Caco-2 (cell line): ENCODE measurements at regions not wholly inside any gene's neighbourhood (a gene's known extent, or its start where the extent isn't known, plus 50 kb on each side); places are given as distances from the start of the nearest gene placed in this dataset.

Source experiments
- BruUV-seq: library from RNA; stranded (reverse); fragments of 400-500 nt; replicated peaks from 2 replicates; lab custom pipeline; 2021; lab: Mats Ljungman, UMichigan
- CTCF ChIA-PET: fragments of 300-600 bp; sonication (Branson Sonifier 250); formaldehyde crosslinking; loops from one replicate; lab custom pipeline; 2022; ENCODE audit warnings: antibody characterized with exemption; lab: Charles Lee
- POLR2A ChIA-PET: fragments of 300-600 bp; sonication (Branson Sonifier 250); formaldehyde crosslinking; loops from one replicate; lab custom pipeline; 2022; ENCODE audit warnings: antibody characterized with exemption; lab: Charles Lee
- DNase-seq, 2 experiments: peaks; one replicate each; pipeline versions ENCODE4 v3.0.0 to v3.0.0-alpha.2; 2020 to 2022
- H3K27me3 ChIP-seq: replicated peaks from 2 replicates; pipeline ENCODE4 v1.6.0; 2011; ENCODE audit warnings: low read length; ENCODE audit not compliant: control insufficient read depth, insufficient read depth
- H3K36me3 ChIP-seq: 2 replicates; pipeline ENCODE4 v1.5.1; 2011; ENCODE audit warnings: low read length; ENCODE audit not compliant: control insufficient read depth, insufficient read depth
- H3K4me1 ChIP-seq: fragments of 250-450 bp; sonication (Bioruptor Pico); 2 replicates; pipeline ENCODE4 v1.5.1; 2020; ENCODE audit warnings: mild to moderate bottlenecking
- H3K4me3 ChIP-seq: 2 replicates; pipeline ENCODE4 v1.5.1; 2011; ENCODE audit warnings: low read depth, mild to moderate bottlenecking, control low read depth, low read length
- H3K9me3 ChIP-seq: fragments of 250-450 bp; sonication (Bioruptor Pico); 2 replicates; pipeline ENCODE4 v1.5.1; 2020; ENCODE audit warnings: mild to moderate bottlenecking, moderate library complexity
- H3K27ac Mint-ChIP-seq: one replicate; pipeline ENCODE4 v1.8.0; 2022; ENCODE audit warnings: mixed read lengths; ENCODE audit not compliant: unreplicated experiment
- H3K27me3 Mint-ChIP-seq: one replicate; pipeline ENCODE4 v1.8.0; 2022; ENCODE audit warnings: mixed read lengths; ENCODE audit not compliant: insufficient read depth, unreplicated experiment
- H3K36me3 Mint-ChIP-seq: one replicate; pipeline ENCODE4 v1.8.0; 2022; ENCODE audit warnings: mild to moderate bottlenecking, mixed read lengths; ENCODE audit not compliant: insufficient read depth, unreplicated experiment
- H3K4me1 Mint-ChIP-seq: one replicate; pipeline ENCODE4 v1.8.0; 2022; ENCODE audit warnings: low read depth, mixed read lengths; ENCODE audit not compliant: unreplicated experiment
- H3K4me3 Mint-ChIP-seq: one replicate; pipeline ENCODE4 v1.8.0; 2022; ENCODE audit warnings: mild to moderate bottlenecking, moderate library complexity, mixed read lengths; ENCODE audit not compliant: unreplicated experiment
- H3K9me3 Mint-ChIP-seq: one replicate; pipeline ENCODE4 v1.8.0; 2022; ENCODE audit warnings: mixed read lengths; ENCODE audit not compliant: unreplicated experiment
- intact Hi-C: fragments of 100-400 bp; cut with micrococcal nuclease; formaldehyde crosslinking; loops from one replicate; pipeline ENCODE4 v1.10.0; 2022; ENCODE audit not compliant: unreplicated experiment
- TF ChIP-seq, protein P1 (sequence below), 2 experiments: fragments of 200-600 bp in 1 of 2; IDR thresholded peaks; 1 replicate in 1 of 2; 2 replicates in 1 of 2; pipeline versions ENCODE4 v1.5.1 to v1.8.0; 2011 to 2022; ENCODE audit warnings: antibody characterized with exemption in 1 of 2, control low read depth in 1 of 2, inconsistent platforms in 1 of 2, low read depth in 1 of 2, low read length in 1 of 2, mild to moderate bottlenecking in 1 of 2, moderate library complexity in 1 of 2; ENCODE audit not compliant: insufficient read depth in 1 of 2, severe bottlenecking in 1 of 2, unreplicated experiment in 1 of 2

DNA sequence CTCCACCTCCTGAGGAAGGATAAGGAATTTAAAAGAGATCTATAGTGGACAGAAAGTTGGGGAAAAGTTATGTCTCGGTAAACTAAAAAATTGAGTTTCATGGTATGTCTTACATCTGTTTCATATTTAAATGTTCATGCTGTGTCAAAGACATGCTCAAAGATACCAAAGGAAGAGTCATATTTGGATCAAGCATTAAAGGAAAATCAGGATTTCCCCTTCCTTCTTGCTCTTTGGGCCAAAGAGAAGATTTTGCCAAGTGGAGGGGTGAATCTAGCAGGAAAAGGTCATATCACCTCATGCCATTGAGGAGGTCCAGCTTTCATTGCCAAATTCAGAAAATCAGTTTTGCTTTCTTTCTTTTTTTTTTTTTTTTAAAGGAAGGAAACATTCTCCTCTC lies 192.4 kb downstream of the OGFRL1 start:
- Mint-ChIP-seq H3K27me3 (no peaks in the 10 kb centered on the region), H3K27ac (peak overlapping the region; percentile 61), H3K4me3 (no peak overlapping the region), H3K9me3 (peaks cover 10% of the 10 kb centered on the region), H3K4me1 (peaks cover 36% of the 10 kb centered on the region), H3K36me3 (no peaks in the 10 kb centered on the region)
- intact Hi-C loops: no loop called here
- peaks cover 15% of the 10 kb centered on the region for H3K4me1 ChIP-seq
- no peaks in the 10 kb centered on the region for H3K27me3 ChIP-seq
- CTCF ChIA-PET: no interaction called here
- TF ChIP-seq, protein P1, sequence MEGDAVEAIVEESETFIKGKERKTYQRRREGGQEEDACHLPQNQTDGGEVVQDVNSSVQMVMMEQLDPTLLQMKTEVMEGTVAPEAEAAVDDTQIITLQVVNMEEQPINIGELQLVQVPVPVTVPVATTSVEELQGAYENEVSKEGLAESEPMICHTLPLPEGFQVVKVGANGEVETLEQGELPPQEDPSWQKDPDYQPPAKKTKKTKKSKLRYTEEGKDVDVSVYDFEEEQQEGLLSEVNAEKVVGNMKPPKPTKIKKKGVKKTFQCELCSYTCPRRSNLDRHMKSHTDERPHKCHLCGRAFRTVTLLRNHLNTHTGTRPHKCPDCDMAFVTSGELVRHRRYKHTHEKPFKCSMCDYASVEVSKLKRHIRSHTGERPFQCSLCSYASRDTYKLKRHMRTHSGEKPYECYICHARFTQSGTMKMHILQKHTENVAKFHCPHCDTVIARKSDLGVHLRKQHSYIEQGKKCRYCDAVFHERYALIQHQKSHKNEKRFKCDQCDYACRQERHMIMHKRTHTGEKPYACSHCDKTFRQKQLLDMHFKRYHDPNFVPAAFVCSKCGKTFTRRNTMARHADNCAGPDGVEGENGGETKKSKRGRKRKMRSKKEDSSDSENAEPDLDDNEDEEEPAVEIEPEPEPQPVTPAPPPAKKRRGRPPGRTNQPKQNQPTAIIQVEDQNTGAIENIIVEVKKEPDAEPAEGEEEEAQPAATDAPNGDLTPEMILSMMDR (IDR thresholded peaks at IDR 0.05; ENCODE audit: insufficient read depth in 1 of 2, low read depth in 1 of 2, low read length in 1 of 2, severe bottlenecking in 1 of 2, unreplicated experiment in 1 of 2): no peak
- H3K4me3 ChIP-seq: no peak overlapping the region
- no TSS peak for BruUV-seq
- DNase-seq: no peak
- no peaks in the 10 kb centered on the region for H3K36me3 ChIP-seq
- POLR2A ChIA-PET: no interaction called here
- H3K9me3 ChIP-seq: no peaks in the 10 kb centered on the region

DNA sequence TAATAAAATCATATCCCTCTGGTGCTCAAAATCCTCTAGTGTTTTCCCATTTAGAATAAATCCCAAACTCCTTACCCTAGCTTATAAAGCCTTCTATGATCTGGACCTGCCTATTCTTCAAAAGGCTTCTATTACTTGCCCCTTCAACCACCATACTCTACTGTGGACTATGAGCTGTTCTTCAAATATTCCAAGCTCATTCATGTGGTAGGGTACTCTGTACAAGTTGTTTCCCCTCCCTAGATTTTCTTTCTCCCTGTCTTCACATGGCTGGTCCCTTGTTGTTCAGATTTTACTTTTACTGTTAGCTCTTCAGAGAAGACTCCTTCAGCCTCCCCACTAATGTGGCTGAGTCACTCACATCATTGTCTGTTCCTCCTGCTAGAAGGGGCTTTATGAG lies 193.2 kb downstream of the OGFRL1 start:
- intact Hi-C loops: no loop called here
- H3K4me1 ChIP-seq: peaks cover 15% of the 10 kb centered on the region
- ChIA-PET POLR2A (no interaction called here), CTCF (interaction anchor here (1.0 kb wide), 1 partner anchor 24 kb away, joined by 3 read pairs; no protein-coding TSS in a partner anchor)
- H3K27ac Mint-ChIP-seq: peak overlapping the region; percentile 25
- no peaks in the 10 kb centered on the region for H3K36me3 Mint-ChIP-seq
- peaks cover 36% of the 10 kb centered on the region for H3K4me1 Mint-ChIP-seq
- H3K4me3 ChIP-seq: no peak overlapping the region
- TF ChIP-seq, protein P1 (IDR thresholded peaks at IDR 0.05; ENCODE audit: insufficient read depth in 1 of 2, low read depth in 1 of 2, low read length in 1 of 2, severe bottlenecking in 1 of 2, unreplicated experiment in 1 of 2): no peak
- no peaks in the 10 kb centered on the region for H3K27me3 ChIP-seq
- H3K9me3 ChIP-seq: no peaks in the 10 kb centered on the region
- no peaks in the 10 kb centered on the region for H3K36me3 ChIP-seq
- no peaks in the 10 kb centered on the region for H3K27me3 Mint-ChIP-seq
- no peak for DNase-seq
- peaks cover 10% of the 10 kb centered on the region for H3K9me3 Mint-ChIP-seq
- no peak overlapping the region for H3K4me3 Mint-ChIP-seq
- BruUV-seq: no TSS peak

DNA sequence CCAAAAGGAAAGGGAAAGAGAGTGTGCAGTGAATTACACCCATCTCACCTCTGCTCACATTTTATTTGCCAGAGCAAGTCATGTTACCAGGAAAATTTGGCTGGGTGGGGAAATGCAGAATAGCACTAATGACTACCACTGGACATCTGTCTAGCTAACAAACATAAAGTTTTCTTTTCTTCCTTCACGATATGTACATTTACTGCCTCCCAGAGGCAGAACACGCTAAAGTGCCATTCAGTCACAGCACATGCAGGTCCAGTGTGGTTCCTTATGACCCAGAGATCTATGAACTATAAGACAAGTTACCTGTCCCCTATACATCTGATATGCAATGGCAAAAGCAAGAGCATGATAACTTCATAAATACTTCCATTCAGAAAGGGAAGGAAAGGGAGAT lies 194.1 kb downstream of the OGFRL1 start:
- intact Hi-C loops: no loop called here
- no peak overlapping the region for H3K27ac Mint-ChIP-seq

More for the DNA sequence above, 194.1 kb downstream of the OGFRL1 start:
- Mint-ChIP-seq H3K4me1 (peaks cover 36% of the 10 kb centered on the region), H3K27me3 (no peaks in the 10 kb centered on the region), H3K4me3 (no peak overlapping the region), H3K36me3 (no peaks in the 10 kb centered on the region), H3K9me3 (peaks cover 10% of the 10 kb centered on the region)
- H3K36me3 ChIP-seq: no peaks in the 10 kb centered on the region
- no TSS peak for BruUV-seq
- H3K4me3 ChIP-seq: no peak overlapping the region
- ChIA-PET POLR2A (no interaction called here), CTCF (interaction anchor here (1.0 kb wide), 2 partner anchors 25 to 97 kb away, joined by 3 read pairs; no protein-coding TSS in a partner anchor)
- no peaks in the 10 kb centered on the region for H3K9me3 ChIP-seq
- no peak for DNase-seq
- TF ChIP-seq, protein P1 (IDR thresholded peaks at IDR 0.05; ENCODE audit: insufficient read depth in 1 of 2, low read depth in 1 of 2, low read length in 1 of 2, severe bottlenecking in 1 of 2, unreplicated experiment in 1 of 2): no peak
- peaks cover 15% of the 10 kb centered on the region for H3K4me1 ChIP-seq
- no peaks in the 10 kb centered on the region for H3K27me3 ChIP-seq
